Liver (tissue), 3 donors: ENCODE measurements at regions not wholly inside any gene's neighbourhood (a gene's known extent, or its start where the extent isn't known, plus 50 kb on each side); places are given as distances from the start of the nearest gene placed in this dataset.

Experiments
- CTCF ChIP-seq: fragments of 150-350 bp; IDR thresholded peaks from 2 replicates; pipeline ENCODE4 v1.5.1; 2017; ENCODE audit warnings: improper control_type of control experiment, low read depth, low read length; ENCODE audit not compliant: missing input control
- GABPA ChIP-seq, 2 donors: IDR thresholded peaks in 1 of 2; conservative IDR thresholded peaks in 1 of 2; 2 replicates each; pipeline ENCODE4 v1.6.1; 2016; ENCODE audit warnings: antibody characterized with exemption in 2 of 2, mild to moderate bottlenecking in 1 of 2, moderate library complexity in 1 of 2
- RAD21 ChIP-seq, 2 donors: IDR thresholded peaks; 2 replicates each; pipeline ENCODE4 v1.6.1; 2016; ENCODE audit warnings: antibody characterized with exemption in 2 of 2, mild to moderate bottlenecking in 2 of 2
- REST ChIP-seq: IDR thresholded peaks from 2 replicates; pipeline ENCODE4 v1.6.1; 2016; ENCODE audit warnings: antibody characterized with exemption, mild to moderate bottlenecking
- SP1 ChIP-seq: IDR thresholded peaks from 2 replicates; pipeline ENCODE4 v1.6.1; 2018; ENCODE audit warnings: antibody characterized with exemption, mild to moderate bottlenecking
- TAF1 ChIP-seq: conservative IDR thresholded peaks from 2 replicates; pipeline ENCODE4 v1.6.1; 2016; ENCODE audit warnings: antibody characterized with exemption, mild to moderate bottlenecking
- ZBTB33 ChIP-seq: IDR thresholded peaks from 2 replicates; pipeline ENCODE4 v1.6.1; 2016; ENCODE audit warnings: antibody characterized with exemption
- donor health status: healthy.
- donor health status: healthy.

GRCh38 chr5:11973469-11973868 lies 69.2 kb upstream of the CTNND2 start:
- TF ChIP-seq TAF1 (no peak), CTCF (no peak), GABPA (IDR thresholded peaks at IDR 0.05 in 1 of 2, conservative IDR thresholded peaks at IDR 0.05 in 1 of 2) (no peak), REST (no peak), RAD21 (IDR thresholded peaks at IDR 0.05) (no peak), SP1 (no peak), ZBTB33 (no peak)
